ENCODE measurements at regions not wholly inside any gene's neighbourhood (a gene's known extent, or its start where the extent isn't known, plus 50 kb on each side); places are given as distances from the start of the nearest gene placed in this dataset.

GRCh38 chr6:26193467-26194328, 106.5 kb downstream of the HFE start:
- no peaks in the 10 kb centered on the region for H4K20me1 ChIP-seq (ENCODE audit: insufficient read depth, low read length)
- peaks cover 4% of the 10 kb centered on the region for H3K36me3 ChIP-seq (replicated peaks; ENCODE audit: low read depth, low read length)
- no peak for TF ChIP-seq CTCF (IDR thresholded peaks at IDR 0.05; ENCODE audit: low read depth, low read length)
- no peak for TF ChIP-seq EZH2phosphoT487 (IDR thresholded peaks at IDR 0.05; ENCODE audit: low read depth)
- peak overlapping the region; percentile 95; the same call in 1 of the 2 replicates for H3K4me3 ChIP-seq (ENCODE audit: low read length)
- H3K4me2 ChIP-seq (ENCODE audit: low read length) = peak overlapping the region; percentile 75
- H3K27ac ChIP-seq (ENCODE audit: low read length) = peak overlapping the region; percentile 100
- peaks cover 8% of the 10 kb centered on the region for H3K79me2 ChIP-seq (ENCODE audit: low read length)
- no peaks in the 10 kb centered on the region for H3K27me3 ChIP-seq (ENCODE audit: low read depth, low read length)
- no peak overlapping the region for H2AFZ ChIP-seq (ENCODE audit: low read depth, low read length)
- H3K4me1 ChIP-seq (ENCODE audit: low read length) = peaks cover 20% of the 10 kb centered on the region
- H3K9me3 ChIP-seq (ENCODE audit: insufficient read depth, low read length) = peaks cover 3% of the 10 kb centered on the region; the same call in 1 of the 2 replicates
- H3K9ac ChIP-seq (ENCODE audit: low read length) = peak overlapping the region; percentile 94

GRCh38 chr6:26194329-26194701, 107.1 kb downstream of the HFE start:
- Histone ChIP-seq H3K4me1 (ENCODE audit: low read length) (peaks cover 17% of the 10 kb centered on the region), H4K20me1 (ENCODE audit: insufficient read depth, low read length) (no peaks in the 10 kb centered on the region), H3K79me2 (ENCODE audit: low read length) (peaks cover 8% of the 10 kb centered on the region), H3K27me3 (ENCODE audit: low read depth, low read length) (no peaks in the 10 kb centered on the region), H2AFZ (ENCODE audit: low read depth, low read length) (no peak overlapping the region), H3K4me3 (ENCODE audit: low read length) (peak overlapping the region; percentile 95), H3K9ac (ENCODE audit: low read length) (peak overlapping the region; percentile 94), H3K36me3 (replicated peaks; ENCODE audit: low read depth, low read length) (peaks cover 4% of the 10 kb centered on the region), H3K4me2 (ENCODE audit: low read length) (peak overlapping the region; percentile 75), H3K27ac (ENCODE audit: low read length) (peak overlapping the region; percentile 100), H3K9me3 (ENCODE audit: insufficient read depth, low read length) (peaks cover 3% of the 10 kb centered on the region; the same call in 1 of the 2 replicates)
- no peak for TF ChIP-seq CTCF (IDR thresholded peaks at IDR 0.05; ENCODE audit: low read depth, low read length)
- TF ChIP-seq EZH2phosphoT487 (IDR thresholded peaks at IDR 0.05; ENCODE audit: low read depth) = no peak

- H3K9me3 ChIP-seq (ENCODE audit: insufficient read depth, low read length) = peaks cover 3% of the 10 kb centered on the region; the same call in 1 of the 2 replicates
- H4K20me1 ChIP-seq (ENCODE audit: insufficient read depth, low read length) = no peaks in the 10 kb centered on the region
- peak overlapping the region; percentile 75 for H3K4me2 ChIP-seq (ENCODE audit: low read length)
- no peaks in the 10 kb centered on the region for H3K27me3 ChIP-seq (ENCODE audit: low read depth, low read length)
- no peak overlapping the region for H2AFZ ChIP-seq (ENCODE audit: low read depth, low read length)
- TF ChIP-seq CTCF (IDR thresholded peaks at IDR 0.05; ENCODE audit: low read depth, low read length) (no peak), EZH2phosphoT487 (IDR thresholded peaks at IDR 0.05; ENCODE audit: low read depth) (no peak)
- H3K27ac ChIP-seq (ENCODE audit: low read length) = peak overlapping the region; percentile 100
- H3K9ac ChIP-seq (ENCODE audit: low read length) = peak overlapping the region; percentile 94
- peak overlapping the region; percentile 95 for H3K4me3 ChIP-seq (ENCODE audit: low read length)
- H3K79me2 ChIP-seq (ENCODE audit: low read length) = peaks cover 8% of the 10 kb centered on the region
- peaks cover 4% of the 10 kb centered on the region for H3K36me3 ChIP-seq (replicated peaks; ENCODE audit: low read depth, low read length)
- peaks cover 13% of the 10 kb centered on the region for H3K4me1 ChIP-seq (ENCODE audit: low read length)
Observed at GRCh38 chr6:26194816-26195375, 107.7 kb downstream of the HFE start.

GRCh38 chr6:26195376-26195923, 108.2 kb downstream of the HFE start:
- Histone ChIP-seq H4K20me1 (ENCODE audit: insufficient read depth, low read length) (no peaks in the 10 kb centered on the region), H2AFZ (ENCODE audit: low read depth, low read length) (no peak overlapping the region), H3K4me1 (ENCODE audit: low read length) (peaks cover 16% of the 10 kb centered on the region), H3K79me2 (ENCODE audit: low read length) (peaks cover 8% of the 10 kb centered on the region), H3K27me3 (ENCODE audit: low read depth, low read length) (no peaks in the 10 kb centered on the region), H3K4me2 (ENCODE audit: low read length) (peak overlapping the region; percentile 75), H3K36me3 (replicated peaks; ENCODE audit: low read depth, low read length) (peaks cover 4% of the 10 kb centered on the region), H3K9me3 (ENCODE audit: insufficient read depth, low read length) (peaks cover 3% of the 10 kb centered on the region; the same call in 1 of the 2 replicates), H3K27ac (ENCODE audit: low read length) (peak overlapping the region; percentile 100), H3K4me3 (ENCODE audit: low read length) (peak overlapping the region; percentile 95), H3K9ac (ENCODE audit: low read length) (peak overlapping the region; percentile 94)
- TF ChIP-seq EZH2phosphoT487 (IDR thresholded peaks at IDR 0.05; ENCODE audit: low read depth) (no peak), CTCF (IDR thresholded peaks at IDR 0.05; ENCODE audit: low read depth, low read length) (no peak)
